ELF-1 (cell line): ENCODE measurements at regions not wholly inside any gene's neighbourhood (a gene's known extent, or its start where the extent isn't known, plus 50 kb on each side); places are given as distances from the start of the nearest gene placed in this dataset.
"Not testable (repeated sequence)": the region's sequence is repeated elsewhere in the genome, so short reads cannot be mapped to it uniquely, and the experiment has no call there.

Source experiments
- DNase-seq: peaks from one replicate; pipeline ENCODE4 v3.0.0-alpha.2; 2016; ENCODE audit warnings: low read depth, low spot score

DNA sequence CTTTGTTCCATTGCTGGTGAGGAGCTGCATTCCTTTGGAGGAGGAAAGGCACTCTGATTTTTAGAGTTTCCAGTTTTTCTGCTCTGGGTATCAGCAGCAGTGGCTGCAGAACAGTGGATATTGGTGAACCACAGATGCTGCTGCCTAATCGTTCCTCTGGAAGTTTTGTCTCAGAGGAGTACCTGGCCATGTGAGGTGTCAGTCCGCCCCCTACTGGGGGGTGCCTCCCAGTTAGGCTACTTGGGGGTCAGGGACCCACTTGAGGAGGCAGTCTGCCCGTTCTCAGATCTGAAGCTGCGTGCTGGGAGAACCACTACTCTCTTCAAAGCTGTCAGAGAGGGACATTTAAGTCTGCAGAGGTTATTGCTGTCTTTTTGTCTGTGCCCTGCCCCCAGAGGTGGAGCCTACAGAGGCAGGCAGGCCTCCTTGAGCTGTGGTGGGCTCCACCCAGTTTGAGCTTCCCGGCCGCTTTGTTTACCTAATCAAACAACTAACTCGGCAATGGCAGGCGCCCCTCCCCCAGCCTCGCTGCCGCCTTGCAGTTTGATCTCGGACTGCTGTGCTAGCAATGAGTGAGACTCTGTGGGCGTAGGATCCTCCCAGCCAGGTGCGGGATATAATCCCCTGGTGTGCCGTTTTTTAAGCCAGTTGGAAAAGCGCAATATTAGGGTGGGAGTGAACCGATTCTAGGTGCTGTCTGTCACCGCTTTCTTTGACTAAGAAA is 467.3 kb upstream of the TBL1XR1 start:
- not testable (repeated sequence) for DNase-seq

DNA sequence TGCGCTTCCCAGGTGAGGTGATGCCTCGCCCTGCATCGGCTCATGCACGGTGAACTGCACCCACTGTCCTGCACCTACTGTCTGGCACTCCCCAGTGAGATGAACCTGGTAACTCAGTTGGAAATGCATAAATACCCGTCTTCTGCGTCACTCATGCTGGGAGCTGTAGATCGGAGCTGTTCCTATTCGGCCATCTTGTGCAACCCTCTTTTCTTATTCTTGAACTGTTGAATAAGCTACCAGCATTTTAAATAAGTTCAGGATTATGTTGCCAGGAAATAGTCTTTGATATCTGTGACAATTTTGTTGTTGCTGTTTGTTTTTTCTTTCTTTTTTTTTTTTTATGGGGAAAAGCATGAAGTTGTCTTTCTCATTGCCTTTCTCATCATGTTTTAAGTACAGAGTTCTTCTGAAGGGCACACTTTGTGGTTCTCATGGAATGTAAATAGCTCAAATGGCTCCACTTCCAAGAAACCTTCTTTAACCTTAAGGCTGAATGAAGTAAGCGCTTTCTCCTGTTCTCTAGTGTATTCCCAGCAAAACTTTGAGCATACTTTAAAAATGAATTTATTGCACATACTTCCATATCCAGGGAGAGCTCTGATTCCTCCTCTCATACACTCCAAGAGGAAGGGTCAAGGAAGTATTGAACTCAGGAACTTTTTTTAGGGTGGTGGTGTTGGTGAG is 468.0 kb upstream of the TBL1XR1 start:
- DNase-seq: no peak

DNA sequence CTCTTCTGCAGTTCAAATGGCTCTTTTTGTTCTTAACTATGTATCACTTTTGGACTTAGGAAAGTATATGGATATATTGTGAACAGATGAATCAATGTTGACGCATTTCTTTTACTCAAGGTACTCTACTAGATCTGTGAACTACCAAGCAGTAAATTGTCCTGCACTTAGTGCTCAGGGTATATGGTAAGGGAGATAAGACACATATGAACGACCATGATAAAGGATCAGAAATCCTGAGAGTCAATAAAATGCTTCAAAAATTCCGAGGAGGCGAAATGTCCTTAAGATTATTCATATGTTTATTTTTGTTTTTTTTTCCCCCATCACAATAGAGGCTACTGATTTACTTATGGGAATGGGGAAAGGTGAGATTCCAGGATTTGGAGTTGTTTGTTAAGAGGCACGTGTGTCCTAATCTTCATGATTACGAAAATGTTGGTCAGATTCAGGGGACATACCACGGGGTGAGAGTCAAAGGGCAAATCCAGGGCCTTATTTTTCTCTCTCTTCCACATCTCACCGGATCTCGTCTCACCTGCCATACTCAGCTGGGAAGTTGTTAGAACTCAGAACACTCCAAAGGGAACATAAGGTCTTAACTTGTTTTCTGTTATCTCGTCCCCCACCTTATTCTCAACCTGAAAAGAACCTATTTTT is 475.1 kb upstream of the TBL1XR1 start:
- no peak for DNase-seq

DNA sequence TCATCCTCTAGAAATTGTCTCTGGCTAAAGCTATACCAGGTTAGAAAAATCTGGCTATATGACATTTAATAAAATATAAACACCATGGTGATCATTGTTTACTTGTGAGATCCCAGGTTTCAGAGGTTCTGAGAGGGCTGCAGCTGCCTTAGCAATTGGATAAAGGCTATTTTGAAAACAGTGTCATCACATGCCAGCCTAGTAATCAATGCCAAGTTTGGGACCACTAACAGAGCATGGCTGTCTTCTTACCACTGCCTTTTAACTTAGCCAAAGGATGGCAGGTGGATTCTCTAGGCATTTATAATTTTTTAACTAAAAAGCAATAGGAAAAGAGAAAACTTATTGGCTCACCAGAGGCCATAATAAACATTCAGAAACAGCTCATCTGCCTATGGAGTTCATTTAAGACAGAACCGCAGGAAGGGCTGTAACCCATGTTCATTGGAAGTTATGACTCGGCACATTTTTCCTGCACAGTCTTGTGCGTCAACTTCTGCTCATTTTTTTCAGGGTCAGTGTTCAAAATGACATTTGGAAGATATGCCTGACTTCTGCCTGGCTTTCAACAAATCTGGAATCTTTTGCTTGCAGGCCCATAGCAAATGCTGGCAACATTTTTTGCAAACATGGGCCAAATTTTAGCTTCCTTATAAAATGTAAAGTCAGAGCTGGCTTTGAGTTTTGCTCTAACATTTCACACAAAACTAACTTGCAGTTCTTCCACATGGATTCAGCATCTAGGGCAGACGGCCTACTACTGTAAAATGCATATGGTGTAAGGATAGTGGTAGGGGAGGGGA is 476.0 kb upstream of the TBL1XR1 start:
- DNase-seq: no peak

DNA sequence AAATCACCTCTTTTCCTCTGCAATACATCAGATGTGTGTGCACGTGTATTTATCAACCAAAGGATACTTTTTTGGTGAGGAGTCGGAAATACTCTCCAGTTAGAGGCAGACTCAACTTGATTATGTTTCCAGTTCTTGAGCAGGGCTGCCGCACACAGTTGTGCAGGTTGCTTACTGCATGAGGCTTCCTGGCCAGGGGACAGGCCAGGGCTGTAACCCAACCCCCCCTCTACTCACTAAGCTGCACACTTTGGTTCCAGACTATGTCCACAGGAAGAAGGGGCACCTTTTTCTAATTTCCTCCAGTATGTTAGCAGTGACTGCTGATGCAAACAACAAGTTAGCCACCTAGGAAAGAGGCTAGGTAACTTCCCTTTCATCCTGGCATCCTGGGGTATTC is 476.9 kb upstream of the TBL1XR1 start:
- no peak for DNase-seq

DNA sequence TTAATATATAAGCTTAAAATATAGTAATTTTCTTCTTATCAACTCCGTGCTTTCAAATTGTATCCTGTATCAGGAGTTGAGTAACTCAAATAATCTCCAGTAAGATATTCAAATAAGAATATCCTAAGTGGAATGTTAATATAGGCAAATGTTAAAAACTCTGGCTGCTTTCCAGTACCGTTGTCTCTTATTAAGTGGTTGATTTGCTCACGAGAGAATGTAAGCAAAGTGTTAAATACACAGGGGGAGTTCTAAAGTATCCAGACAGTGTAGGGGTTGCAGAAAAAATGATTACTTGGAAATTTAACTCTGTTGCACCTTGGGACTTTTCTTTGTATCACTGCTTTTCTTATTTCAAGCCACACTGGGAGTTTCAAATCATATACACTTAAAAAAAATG is 478.9 kb upstream of the TBL1XR1 start:
- DNase-seq: no peak

DNA sequence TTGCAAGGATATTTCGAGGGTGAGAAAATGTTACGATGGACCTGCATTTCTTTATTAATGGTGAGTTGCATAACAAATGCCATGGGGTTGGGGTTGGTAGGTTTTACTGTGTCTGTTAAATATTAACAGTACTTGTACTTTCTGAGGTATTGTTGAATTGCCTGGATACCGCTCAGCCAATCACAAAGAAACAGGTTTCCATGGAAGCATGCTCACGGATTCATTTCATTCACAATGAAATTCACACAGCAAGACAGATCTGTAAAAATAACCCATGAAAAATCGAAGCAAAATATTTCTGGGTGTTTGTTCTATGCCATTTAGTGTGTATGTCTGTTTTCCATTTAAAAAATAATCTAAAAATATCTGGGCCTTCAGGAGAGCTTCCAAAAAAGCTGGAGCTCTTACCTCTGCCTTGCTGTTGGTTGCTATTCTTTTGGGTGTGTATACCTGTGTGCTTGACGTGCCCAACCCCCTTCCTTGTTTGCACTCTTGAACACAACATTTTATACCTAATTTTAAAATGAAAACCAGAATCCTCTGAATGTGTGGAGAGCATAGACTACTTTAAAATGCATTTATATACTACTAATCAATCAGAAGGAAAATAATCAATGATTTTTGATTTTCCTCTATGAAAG is 479.8 kb upstream of the TBL1XR1 start:
- no peak for DNase-seq

DNA sequence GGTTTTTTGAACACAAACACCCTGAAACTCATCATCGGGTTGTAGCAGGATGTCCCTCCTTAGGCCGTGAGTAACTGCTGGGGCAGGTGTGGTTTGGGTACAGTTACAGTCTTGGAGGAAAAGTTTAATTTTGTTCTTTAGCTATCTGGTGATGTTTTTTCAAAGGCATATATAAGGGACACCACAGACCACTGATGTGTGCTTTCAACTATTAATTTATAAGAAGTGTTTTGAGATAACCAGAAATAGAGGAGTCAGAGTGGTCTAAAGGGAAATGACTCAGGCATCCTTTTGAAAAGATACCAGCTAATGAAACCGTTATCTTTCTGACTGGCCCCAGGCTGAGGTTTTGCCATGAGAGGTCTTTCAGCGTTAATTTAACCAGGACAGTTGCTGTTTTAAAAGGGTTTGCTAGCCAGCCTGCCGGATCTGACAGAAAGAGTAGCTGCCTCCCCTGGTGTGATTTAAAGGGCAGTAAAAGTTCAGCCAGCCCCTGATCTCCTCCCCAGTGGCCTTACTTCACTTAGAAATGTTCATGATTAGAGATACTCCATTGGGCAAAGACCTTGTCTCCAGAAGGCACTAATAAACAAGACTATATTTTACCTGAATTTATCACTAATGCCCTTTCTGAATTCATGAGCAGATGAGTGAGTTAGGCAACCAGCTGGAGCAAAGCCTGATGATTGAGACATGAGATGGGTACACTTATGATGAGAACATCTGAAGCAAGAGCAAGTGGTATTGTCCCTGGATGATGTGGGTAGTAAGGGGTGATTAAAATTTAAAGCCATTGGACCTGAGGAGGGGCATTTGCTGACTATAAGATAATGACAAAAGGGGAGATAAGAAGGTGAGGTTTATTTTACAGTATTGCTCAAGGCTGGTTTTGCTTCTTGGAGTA is 482.5 kb upstream of the TBL1XR1 start:
- peak; percentile 71 for DNase-seq

DNA sequence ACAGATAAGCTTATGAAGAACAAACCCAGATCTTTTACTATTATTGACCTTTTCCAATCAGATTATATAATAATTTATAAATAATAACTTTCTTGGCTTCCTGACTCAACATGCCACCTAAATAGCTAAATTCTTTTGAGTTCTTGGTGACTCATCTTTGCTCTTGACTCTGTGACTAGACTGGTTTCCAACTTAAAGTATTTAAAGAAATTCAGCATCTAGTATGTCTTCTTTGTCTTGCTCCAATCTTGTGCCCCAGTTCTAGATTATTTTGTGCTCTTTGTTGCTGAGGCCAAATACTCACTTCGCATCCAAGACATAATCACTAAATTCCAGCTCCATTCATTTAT is 483.2 kb upstream of the TBL1XR1 start:
- no peak for DNase-seq

DNA sequence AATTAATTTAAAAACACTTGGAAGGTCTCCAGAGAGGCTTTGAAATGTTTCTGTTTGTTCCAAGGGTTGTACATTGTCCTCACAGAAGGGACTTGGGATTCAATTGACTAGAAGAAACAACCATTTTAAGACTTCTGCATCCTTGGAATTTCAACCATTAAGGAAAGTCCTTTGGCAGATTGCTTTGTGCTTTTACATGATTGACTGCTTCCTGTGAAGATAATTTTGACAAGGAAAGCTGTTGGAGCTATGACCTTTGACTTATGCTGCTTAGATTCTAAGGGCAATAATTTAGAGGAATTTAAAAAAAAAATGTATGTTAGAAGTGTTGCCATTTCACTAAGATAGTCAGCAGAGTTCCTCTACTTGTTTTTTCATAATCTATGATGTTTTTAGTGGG is 483.9 kb upstream of the TBL1XR1 start:
- DNase-seq: no peak

DNA sequence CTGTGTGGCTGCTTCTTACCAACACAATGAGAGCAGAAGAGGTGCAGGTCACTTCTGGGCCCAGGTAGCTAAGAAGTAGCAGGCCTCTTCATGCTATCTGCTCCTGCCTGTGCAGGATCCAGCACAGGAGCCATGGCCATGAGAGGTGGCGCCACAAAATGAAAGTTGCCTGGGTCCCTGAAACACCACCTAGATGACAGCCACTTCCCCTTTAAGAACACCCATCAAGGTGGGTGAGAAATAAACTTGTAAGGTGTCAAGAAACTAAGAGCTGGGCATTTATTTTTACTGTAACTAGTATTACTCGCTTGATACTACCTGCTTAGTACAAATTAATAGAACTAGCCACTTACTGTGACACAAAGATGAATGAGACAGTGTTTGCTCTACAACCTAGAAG is 484.6 kb upstream of the TBL1XR1 start:
- no peak for DNase-seq

DNA sequence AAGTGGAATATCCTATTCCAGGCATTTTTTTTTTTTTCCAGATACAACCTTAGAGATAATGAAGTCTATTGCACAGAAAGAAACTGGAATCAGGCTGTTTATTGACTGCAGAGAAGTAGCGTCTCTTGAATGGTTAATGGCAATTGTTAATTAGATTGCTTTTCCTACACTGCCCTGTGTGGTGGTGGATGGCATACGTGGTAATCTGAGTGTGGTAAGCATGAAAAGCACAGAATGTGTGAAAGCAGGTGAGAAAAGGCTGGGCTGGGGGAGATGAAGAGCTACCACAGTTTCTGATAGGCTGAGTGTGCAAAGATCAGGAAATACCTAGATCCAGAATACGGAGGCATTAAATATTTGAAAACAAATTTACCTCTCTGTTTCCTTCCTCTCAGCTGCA is 486.3 kb upstream of the TBL1XR1 start:
- no peak for DNase-seq

DNA sequence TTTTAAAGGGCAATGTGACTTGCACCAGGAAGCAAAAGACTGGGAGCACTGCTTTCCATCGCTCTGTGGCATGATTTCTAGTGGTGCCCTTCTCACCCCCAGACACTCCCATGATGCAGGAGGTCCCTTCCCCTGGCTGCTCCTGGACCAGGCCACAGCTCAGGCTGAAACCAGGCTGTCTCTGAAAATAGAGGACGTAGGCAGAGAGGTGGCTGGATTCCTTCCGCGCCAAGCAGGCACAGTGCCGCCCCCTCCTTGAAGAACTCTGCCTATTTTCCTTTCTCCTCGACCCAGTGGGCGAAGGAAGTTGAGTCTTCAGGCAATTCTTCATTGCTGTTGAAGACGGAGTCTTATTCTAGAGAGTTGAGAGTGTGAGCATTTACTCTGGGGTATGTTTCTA is 489.4 kb upstream of the TBL1XR1 start:
- DNase-seq: no peak

DNA sequence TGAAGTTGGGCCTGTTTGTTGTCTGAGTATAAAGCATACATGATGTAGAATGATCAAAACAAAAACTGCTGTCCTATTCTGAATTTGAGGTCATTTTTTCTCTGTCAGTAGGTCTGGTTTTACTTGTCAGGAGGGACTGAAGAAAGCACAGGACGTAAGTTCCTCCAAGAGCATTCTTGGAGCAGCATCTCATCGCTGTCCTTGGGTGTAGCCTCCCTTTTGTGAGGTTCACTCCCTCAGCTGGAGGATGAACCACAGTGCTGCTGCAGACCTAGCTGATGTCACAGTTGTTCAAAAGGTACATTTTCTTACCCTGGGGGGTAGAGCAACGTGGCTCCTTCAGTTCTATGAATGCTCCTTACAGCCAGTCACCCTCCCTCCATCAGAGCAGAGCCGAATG is 490.0 kb upstream of the TBL1XR1 start:
- no peak for DNase-seq

DNA sequence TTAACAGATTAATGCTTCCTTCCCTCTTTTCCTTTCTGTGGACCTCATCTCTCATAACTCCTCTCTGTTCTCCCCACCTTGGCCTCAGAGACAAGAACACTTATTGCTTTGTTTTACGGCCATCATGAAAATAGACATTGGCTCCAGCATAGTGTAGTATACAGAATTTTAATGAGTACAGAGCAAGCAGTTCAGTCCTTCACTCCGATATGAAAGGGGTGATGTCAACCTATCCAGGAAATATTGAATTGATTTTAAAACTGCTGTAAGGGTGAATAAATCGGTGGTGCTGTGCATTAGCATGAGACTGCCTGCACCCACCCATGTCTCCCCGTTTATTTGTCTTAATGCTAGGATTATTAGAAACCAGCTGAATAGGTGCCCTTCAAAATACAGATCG is 490.9 kb upstream of the TBL1XR1 start:
- no peak for DNase-seq

DNA sequence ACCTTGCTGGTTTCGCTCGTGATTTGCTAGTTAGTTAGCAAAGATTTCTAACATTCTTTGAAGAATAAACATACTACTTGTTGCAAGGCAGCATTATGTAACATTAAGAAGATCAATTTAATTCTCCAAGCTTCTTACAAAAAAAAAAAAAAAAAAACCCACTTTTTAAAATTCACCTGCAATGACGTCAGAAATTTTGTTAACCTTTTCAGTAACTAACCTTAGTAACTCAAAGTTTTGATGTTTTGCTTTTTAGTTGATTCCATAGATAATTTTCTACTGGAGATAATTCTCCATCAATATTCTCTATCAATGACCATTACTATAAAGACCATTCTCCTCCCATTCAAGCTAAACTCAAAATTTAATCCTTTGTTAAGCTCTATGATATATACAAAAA is 491.8 kb upstream of the TBL1XR1 start:
- no peak for DNase-seq

DNA sequence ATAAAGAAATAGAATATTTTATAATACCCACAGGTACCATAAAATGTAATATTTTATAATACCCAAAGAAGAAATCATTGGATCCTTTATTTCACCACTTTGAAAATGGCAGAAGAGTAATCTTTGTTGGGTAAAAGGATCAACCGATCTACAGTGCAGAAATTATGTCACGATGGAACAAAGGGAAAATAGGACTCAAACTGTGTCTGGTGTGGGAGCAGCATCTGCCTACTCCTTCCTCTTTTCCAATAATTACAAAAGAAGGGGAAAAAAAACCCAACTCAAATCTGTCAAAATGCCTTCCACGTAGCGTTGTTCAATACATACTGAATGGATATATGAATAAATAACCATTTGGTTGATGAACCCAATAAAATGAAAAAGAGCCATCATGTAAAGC is 492.6 kb upstream of the TBL1XR1 start:
- no peak for DNase-seq

DNA sequence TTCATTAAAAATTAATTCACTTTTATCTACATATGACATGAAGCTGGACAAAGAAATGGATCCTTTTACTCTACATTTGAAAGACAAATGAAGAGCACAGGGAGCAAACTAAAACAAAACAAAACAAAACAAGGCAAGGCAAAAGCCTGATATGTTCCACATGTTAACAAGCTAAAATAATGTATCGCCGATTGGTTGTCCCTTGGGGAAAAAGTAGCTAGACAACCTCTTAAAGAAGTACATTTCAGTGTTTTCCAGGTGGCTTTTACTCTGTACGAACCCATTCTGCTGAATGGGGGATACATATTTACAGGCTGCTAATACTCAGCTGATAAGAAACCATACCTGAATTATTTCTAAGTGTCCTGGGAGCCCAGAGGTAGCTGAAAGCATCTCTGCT is 493.0 kb upstream of the TBL1XR1 start:
- no peak for DNase-seq

DNA sequence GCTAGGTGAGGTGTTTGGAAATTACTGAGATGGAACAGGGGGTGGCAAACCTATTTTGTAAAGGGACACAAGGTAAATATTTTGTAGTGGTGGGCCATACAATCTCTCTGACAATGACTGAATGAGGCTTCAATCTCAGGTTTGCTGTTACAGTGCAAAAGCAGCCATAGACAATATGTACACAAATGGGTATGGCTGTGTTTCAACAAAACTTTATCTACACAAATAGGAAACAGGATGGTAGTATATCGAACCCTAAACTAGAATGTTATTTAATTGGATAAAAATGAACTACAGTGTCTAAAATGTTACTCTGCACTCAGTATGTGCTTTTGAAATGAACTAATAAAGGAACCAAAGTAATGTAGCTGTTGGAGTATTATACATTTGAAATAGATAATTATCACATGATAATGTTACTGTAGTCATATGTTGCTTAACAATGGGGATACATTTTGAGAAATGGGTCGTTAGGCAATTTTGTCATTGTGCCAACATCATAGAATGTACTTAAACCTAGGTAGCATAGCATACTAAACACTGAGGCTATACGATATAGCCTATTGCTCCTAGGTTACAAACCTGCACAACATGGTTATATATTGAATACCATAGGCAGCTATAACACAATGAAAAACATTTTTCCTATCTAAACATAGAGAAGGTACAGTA is 495.2 kb upstream of the TBL1XR1 start:
- DNase-seq: no peak

DNA sequence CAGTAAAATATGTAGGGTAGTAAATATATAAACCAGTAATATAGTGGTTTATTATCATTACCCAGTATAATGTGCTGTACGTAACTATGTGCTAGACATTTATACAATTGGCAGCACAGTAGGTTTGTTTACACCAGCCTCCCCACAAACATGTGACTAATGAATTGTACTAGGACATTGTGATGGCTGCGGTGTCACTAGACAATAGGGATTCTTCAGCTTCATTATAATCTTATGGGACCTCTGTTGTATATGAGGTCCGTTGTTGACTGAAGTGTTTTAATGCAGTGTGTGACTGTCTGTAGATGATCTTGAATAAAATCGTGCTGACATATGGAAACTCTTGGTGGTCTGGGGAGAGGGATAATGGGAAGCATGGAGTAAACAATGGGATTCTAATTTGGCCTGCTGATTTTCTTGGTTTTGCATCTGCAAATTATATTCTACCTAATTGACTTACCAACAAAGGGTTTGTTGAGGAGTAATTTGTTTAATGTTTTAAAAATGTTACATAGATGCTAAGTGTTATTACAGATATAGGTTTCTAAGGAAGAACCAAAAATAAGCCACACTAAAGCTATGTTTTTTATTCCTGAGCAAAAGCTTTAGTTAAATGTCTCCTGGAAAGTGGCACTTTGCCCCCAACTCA is 496.5 kb upstream of the TBL1XR1 start:
- no peak for DNase-seq
